ENCODE measurements at regions not wholly inside any gene's neighbourhood (a gene's known extent, or its start where the extent isn't known, plus 50 kb on each side); places are given as distances from the start of the nearest gene placed in this dataset.

GRCh38 chr2:220585241-220585640 is 957.8 kb downstream of the SLC4A3 start:
- TF ChIP-seq POLR2A (IDR thresholded peaks at IDR 0.05; ENCODE audit: low read depth, low read length): no peak
- no peak for TF ChIP-seq POLR2AphosphoS5 (IDR thresholded peaks at IDR 0.05; ENCODE audit: low read depth, low read length)
- no peak for TF ChIP-seq TAF1 (IDR thresholded peaks at IDR 0.05; ENCODE audit: low read depth, low read length)
